ENCODE measurements at regions not wholly inside any gene's neighbourhood (a gene's known extent, or its start where the extent isn't known, plus 50 kb on each side); places are given as distances from the start of the nearest gene placed in this dataset.
"Not testable (repeated sequence)": the region's sequence is repeated elsewhere in the genome, so short reads cannot be mapped to it uniquely, and the experiment has no call there.

- no peak for DNase-seq (ENCODE audit: low spot score)
Measured at GRCh38 chr4:27720010-27720766, 859.5 kb downstream of the STIM2 start.

- no peak for DNase-seq (ENCODE audit: low spot score)
Measured at GRCh38 chr4:27721193-27721592, 860.6 kb downstream of the STIM2 start.

GRCh38 chr4:27728892-27729291, 868.3 kb downstream of the STIM2 start:
- no peak for DNase-seq (ENCODE audit: low spot score)

DNA sequence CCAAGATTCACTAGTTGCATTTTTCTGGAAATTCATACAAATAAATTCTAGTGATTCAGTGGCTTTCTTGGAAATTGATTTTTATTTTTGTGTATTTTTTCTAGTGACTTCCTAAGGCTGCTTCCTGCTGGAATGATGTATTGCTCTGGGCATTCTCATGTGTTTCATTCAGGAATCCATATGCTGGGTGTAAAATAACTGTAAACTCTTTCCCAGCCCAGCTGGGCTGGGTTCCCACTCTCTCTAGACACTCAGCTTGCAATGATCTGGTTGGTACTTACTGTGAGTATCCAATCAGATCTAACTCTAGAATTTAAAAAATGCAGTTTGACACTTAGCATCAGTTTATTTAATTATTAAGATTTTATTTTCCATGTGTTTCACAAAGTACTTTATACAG, 882.2 kb downstream of the STIM2 start:
- DNase-seq (ENCODE audit: low spot score): no peak

- no peak for DNase-seq (ENCODE audit: low spot score)
Measured at GRCh38 chr4:27759611-27760575, 899.3 kb downstream of the STIM2 start.

DNA sequence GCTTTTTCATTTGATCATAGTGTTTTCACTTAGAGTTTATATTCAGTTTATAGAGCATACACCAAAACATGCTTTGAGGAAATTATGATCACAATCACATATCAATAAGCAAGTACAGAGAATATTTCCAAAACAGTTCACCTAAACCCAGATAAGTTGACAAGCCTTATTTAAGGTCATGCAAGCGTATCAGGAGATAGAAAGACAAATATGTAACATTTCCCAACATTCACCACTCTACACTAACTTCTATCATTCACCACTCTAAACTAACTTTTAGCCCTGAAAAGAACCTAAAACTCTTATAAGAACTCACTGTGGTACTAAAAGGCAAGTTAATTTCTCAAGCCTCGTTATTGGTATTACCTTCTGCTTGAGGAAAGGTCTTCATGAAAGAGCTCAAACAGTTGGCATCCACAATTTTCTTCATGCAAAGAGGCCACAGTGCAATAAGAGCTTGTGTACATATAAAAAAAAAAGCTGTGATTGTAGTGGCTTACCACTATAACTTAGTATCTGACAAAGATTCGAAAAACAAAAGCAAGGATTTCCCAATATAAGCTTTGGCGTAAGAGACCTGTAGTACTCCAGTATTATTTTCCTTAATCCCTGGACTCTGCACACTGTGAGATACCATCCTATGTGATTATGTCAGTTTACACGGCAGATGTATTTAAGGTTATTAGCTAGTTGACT, 903.3 kb downstream of the STIM2 start:
- DNase-seq (ENCODE audit: low spot score): no peak

- no peak for DNase-seq (ENCODE audit: low spot score)
Measured at GRCh38 chr4:27764526-27764837, 903.8 kb downstream of the STIM2 start.

DNA sequence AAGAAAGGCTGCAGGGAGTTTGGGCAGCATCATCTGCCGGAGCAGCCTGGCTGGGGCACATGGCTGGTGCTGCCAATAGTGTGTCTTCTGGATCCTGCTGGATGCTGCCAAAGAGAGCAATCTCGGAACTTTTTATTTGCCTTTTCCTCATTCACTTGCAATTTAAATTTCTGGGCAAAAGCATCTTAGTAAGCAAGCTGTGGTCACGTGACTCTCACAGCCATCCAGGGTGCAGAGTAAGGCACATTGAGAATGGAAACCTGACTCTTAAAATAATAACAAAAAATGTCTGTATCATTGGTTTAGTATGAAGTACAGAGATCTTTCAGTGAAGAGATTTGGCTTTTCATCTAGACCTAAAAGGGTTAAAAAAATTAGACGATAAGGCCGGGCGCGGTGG, 910.3 kb downstream of the STIM2 start:
- DNase-seq (ENCODE audit: low spot score): no peak

DNA sequence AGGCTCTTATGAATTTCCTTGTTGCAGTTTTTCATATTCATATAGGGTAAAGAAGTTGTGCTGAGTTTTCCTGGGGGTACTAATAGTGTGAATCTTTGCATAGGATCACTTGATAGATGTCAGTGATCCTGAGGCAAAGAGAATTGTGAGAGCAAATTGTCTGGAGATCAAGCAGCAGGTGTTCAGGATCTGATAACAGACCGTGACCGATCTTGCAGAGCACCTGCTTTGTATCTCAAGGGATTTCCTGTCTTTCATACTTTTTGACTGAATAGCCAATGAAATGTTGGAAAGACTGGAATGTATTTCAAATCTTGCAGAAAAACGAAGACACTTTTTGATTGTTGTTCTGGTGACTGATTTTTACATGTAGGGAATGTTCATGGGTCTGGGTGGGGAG, 914.5 kb downstream of the STIM2 start:
- peak; percentile 81 for DNase-seq (ENCODE audit: low spot score)

GRCh38 chr4:27779827-27780226, 919.2 kb downstream of the STIM2 start:
- no peak for DNase-seq (ENCODE audit: low spot score)

DNA sequence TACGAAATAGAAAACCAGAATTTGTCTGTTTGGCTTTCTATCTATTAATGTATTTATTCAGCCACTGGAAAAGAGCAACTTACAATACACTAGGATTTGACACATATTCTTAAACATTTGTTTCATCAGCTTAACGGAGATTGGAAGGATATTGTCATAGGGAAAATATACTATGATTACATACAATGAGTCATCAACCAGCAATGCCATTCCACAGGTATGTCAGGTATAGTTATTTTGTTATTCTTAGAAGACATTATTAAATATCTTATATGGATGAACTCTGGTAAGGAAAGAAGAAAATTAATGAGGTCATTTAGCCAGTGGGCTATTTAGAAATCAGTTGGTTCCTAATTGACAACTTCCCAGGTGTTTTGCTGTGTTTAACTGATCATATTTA, 926.6 kb downstream of the STIM2 start:
- no peak for DNase-seq (ENCODE audit: low spot score)

- DNase-seq (ENCODE audit: low spot score): no peak
Measured at GRCh38 chr4:27789773-27790172, 929.1 kb downstream of the STIM2 start.

DNA sequence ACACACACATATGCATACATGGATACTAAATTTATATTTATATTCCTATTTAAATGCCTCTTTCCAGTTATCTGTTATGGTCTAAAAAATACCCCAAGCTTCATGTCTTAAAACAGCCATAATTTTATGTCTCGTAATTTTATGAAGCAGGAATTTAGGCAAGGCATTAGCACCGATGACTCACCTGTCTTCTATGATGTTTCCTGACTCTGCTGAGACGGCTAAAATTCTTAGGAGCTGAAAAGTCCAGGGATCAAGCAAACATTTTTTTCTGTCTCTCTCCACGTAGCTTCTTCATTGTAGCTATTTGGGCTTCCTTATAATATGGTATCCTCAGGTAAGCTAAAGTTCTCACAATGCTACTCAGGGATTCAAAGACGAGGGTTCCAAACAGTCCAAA, 930.3 kb downstream of the STIM2 start:
- no peak for DNase-seq (ENCODE audit: low spot score)

DNA sequence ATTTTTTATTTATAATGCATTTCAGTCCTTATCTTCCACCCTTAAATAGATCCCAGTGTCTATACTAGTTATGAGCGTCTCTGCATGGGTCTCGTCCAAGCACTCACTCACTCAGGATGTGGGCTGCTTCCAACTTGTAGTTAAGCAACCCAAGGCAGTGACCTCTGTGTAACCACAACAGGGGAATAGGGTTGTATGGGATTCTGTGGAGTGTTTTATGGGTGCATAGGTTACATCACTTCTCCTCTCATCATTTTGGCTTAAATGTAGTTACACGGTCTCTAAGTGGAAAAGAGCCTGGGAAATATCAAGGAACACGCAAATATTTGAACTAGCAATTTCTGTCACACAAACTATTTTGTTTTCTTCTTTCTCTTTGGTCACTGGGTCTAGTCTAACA, 931.0 kb downstream of the STIM2 start:
- no peak for DNase-seq (ENCODE audit: low spot score)

DNA sequence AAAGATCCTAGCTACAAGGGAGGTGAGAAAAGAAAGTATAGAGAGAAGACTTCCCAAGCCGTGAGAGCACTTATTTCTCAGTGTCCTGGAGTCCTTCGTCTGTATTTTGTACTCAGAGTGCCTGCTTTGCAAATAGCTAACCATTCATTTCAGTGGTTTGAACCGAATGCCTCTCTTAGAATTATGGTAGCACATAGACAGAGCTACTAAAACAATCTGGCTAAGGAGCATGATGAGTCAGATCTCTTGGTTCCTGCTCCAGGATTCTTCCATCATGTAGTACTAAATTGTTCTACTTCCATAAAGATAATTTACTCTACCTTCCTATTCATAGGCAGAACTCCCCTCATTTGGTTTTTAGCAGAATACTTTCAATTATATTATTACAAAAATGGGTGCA, 946.6 kb downstream of the STIM2 start:
- DNase-seq (ENCODE audit: low spot score): no peak

DNA sequence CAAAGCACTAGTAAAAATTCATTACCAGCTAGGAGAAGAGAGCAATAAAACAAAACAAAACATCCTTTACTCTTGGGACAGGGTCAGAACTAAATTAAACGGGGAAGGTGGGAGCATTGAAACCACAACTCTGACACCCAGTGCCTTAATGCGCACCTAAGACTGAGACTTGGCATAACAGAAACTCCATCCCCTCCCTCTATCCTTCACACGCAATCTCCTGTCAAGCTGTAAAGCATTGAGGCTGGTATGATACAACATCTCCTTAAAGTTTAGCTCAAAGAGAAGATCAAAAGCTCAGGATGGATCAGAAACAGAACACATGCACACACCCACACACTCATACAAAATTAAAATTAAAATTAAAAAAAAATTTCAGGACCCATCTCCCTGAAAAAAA, 951.3 kb downstream of the STIM2 start:
- no peak for DNase-seq (ENCODE audit: low spot score)

GRCh38 chr4:27813226-27813625, 952.6 kb downstream of the STIM2 start:
- DNase-seq (ENCODE audit: low spot score): not testable (repeated sequence)

GRCh38 chr4:27813699-27814425, 953.2 kb downstream of the STIM2 start:
- not testable (repeated sequence) for DNase-seq (ENCODE audit: low spot score)

- DNase-seq (ENCODE audit: low spot score): no peak
Measured at GRCh38 chr4:27819246-27819645, 958.6 kb downstream of the STIM2 start.

- no peak for DNase-seq (ENCODE audit: low spot score)
Measured at GRCh38 chr4:27828843-27829242, 968.2 kb downstream of the STIM2 start.

GRCh38 chr4:27830251-27830650, 969.6 kb downstream of the STIM2 start:
- DNase-seq (ENCODE audit: low spot score): no peak

- no peak for DNase-seq (ENCODE audit: low spot score)
Measured at GRCh38 chr4:27835851-27836250, 975.2 kb downstream of the STIM2 start.

All from SK-N-DZ (cell line).